ENCODE measurements at regions not wholly inside any gene's neighbourhood (a gene's known extent, or its start where the extent isn't known, plus 50 kb on each side); places are given as distances from the start of the nearest gene placed in this dataset.
"Not testable (repeated sequence)": the region's sequence is repeated elsewhere in the genome, so short reads cannot be mapped to it uniquely, and the experiment has no call there.

DNA sequence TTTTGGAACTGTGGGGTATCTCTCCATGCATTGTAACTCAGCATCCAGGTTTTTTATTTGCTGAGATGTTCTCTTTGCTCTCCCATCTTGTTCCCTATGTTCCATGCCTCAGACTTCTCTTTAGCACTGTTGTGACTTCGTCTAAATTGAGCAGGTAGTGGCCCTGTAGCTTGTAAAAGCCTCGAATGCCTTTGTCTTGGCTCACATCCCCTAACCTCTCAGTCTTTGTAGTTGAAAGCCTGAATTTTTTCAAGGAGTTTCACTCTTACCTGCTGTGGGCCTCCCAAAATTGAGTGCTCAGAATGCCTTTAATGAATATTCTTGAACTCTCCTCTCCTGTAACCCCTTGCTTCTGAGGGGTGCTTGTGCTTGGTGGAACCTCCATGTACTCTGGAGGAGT is 1137.3 kb downstream of the REEP3 start:
- no peak overlapping the region for H3K4me3 Mint-ChIP-seq
- ATAC-seq (ENCODE audit: low read depth) = no peak
- peaks cover 5% of the 10 kb centered on the region for H3K9me3 Mint-ChIP-seq
- ChIA-PET CTCF (no interaction called here), POLR2A (no interaction called here)
- DNase-seq = no peak
- H3K27me3 Mint-ChIP-seq = no peaks in the 10 kb centered on the region
- intact Hi-C loops (cut with micrococcal nuclease) = no loop called here
- TF ChIP-seq, protein P1, sequence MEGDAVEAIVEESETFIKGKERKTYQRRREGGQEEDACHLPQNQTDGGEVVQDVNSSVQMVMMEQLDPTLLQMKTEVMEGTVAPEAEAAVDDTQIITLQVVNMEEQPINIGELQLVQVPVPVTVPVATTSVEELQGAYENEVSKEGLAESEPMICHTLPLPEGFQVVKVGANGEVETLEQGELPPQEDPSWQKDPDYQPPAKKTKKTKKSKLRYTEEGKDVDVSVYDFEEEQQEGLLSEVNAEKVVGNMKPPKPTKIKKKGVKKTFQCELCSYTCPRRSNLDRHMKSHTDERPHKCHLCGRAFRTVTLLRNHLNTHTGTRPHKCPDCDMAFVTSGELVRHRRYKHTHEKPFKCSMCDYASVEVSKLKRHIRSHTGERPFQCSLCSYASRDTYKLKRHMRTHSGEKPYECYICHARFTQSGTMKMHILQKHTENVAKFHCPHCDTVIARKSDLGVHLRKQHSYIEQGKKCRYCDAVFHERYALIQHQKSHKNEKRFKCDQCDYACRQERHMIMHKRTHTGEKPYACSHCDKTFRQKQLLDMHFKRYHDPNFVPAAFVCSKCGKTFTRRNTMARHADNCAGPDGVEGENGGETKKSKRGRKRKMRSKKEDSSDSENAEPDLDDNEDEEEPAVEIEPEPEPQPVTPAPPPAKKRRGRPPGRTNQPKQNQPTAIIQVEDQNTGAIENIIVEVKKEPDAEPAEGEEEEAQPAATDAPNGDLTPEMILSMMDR (IDR thresholded peaks at IDR 0.05) = no peak
- no peaks in the 10 kb centered on the region for H3K36me3 Mint-ChIP-seq (ENCODE audit: low read depth)
- H3K4me1 Mint-ChIP-seq = no peaks in the 10 kb centered on the region
- no peak overlapping the region for H3K27ac Mint-ChIP-seq

DNA sequence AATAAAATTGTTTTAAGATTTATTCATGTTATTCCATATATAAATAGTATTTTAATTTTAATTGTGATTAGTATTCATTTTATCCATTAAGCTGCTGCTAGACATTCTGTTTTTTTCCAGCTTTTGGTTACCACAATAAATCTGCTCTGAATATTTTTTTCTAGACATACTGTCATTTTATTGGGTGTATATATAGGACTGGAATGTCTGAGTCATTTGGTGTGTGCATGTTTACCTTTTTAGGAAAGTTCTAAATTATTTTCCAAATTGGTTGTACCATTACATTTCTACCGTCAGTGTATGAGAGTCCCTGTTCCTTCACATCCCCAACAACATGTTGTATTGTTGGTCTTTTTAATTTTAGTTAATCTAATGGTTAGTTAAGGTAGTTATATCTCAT is 1138.1 kb downstream of the REEP3 start:
- TF ChIP-seq, protein P1 (IDR thresholded peaks at IDR 0.05) = no peak
- CTCF ChIA-PET = no interaction called here

DNA sequence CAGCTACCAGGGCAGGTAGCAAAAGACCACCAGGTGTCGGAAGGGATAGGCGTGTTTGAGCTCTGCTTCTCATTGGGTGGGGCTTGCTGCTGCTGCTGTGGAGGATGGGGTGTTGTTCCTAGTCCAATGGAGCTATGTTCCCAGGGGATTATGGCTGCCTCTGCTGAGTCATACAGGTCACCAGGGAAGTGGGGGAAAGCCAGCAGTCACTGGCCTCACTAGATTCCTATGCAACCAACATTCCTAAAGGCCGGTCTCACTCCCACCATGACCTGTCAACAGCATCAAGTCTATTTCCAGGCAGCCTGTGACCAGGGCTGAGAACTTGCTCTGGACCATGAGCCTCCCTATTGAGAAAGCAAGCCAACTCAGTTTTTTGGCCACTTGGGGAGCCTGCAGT is 1160.8 kb downstream of the REEP3 start:
- no peak overlapping the region for H3K27ac Mint-ChIP-seq
- ChIA-PET CTCF (no interaction called here), POLR2A (no interaction called here)
- H3K9me3 Mint-ChIP-seq = peaks cover 4% of the 10 kb centered on the region
- H3K4me1 Mint-ChIP-seq = no peaks in the 10 kb centered on the region
- TF ChIP-seq, protein P1 (IDR thresholded peaks at IDR 0.05) = no peak
- ATAC-seq (ENCODE audit: low read depth) (no peak), DNase-seq (no peak)
- H3K36me3 Mint-ChIP-seq (ENCODE audit: low read depth) = no peaks in the 10 kb centered on the region
- H3K27me3 Mint-ChIP-seq = no peaks in the 10 kb centered on the region
- H3K4me3 Mint-ChIP-seq = no peak overlapping the region
- intact Hi-C loops (cut with micrococcal nuclease) = no loop called here

More for the DNA sequence above, 1138.1 kb downstream of the REEP3 start:
- intact Hi-C loops (cut with micrococcal nuclease) = no loop called here
- no peaks in the 10 kb centered on the region for H3K36me3 Mint-ChIP-seq (ENCODE audit: low read depth)
- no peak overlapping the region for H3K27ac Mint-ChIP-seq
- ATAC-seq (ENCODE audit: low read depth) (no peak), DNase-seq (no peak)
- no peaks in the 10 kb centered on the region for H3K27me3 Mint-ChIP-seq
- H3K9me3 Mint-ChIP-seq = peaks cover 5% of the 10 kb centered on the region
- no peaks in the 10 kb centered on the region for H3K4me1 Mint-ChIP-seq
- POLR2A ChIA-PET = no interaction called here
- no peak overlapping the region for H3K4me3 Mint-ChIP-seq

DNA sequence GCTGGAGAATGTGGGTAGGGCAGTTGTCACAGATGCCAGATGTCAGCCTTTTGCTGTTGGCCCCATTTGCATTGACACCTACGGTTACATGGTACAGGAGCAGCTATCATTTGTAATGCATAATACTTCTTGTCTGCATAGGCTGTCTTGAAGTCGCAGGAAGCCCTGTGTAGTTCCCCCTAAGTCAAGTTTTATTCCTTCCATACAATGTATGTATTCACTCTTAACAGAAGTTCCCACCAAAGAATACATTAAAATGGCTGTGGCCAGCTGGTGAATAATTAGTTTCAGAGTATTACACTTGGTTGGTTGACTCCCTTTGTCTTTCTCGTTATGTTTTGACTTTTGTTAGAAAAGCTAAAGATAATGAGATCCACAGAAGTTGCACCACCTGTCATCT is 1169.0 kb downstream of the REEP3 start:
- Mint-ChIP-seq H3K4me1 (no peaks in the 10 kb centered on the region), H3K36me3 (ENCODE audit: low read depth) (no peaks in the 10 kb centered on the region), H3K27ac (no peak overlapping the region), H3K9me3 (peaks cover 3% of the 10 kb centered on the region), H3K27me3 (no peaks in the 10 kb centered on the region), H3K4me3 (no peak overlapping the region)
- ATAC-seq (ENCODE audit: low read depth) (no peak), DNase-seq (no peak)
- intact Hi-C loops (cut with micrococcal nuclease) = no loop called here
- CTCF ChIA-PET = no interaction called here
- TF ChIP-seq, protein P1 (IDR thresholded peaks at IDR 0.05) = no peak
- POLR2A ChIA-PET = no interaction called here

DNA sequence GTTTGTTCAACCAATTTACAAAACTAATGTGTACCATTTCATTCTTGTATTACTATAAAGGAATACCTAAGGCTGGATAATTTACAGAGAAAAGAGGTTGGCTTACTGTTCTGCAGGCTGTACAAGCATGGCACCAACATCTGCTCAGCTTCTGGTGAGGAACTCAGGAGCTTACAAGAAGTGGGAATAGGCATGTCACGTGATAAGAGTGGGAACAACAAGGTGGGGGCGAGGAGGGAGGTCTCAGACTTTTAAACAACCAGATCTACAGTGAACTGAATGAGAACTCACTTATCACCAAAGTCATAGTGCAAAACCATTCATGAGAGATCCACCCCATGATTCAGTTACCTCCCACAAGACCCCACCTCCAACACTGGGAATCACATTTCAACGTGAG is 1178.0 kb downstream of the REEP3 start:
- Mint-ChIP-seq H3K27me3 (no peaks in the 10 kb centered on the region), H3K27ac (no peak overlapping the region), H3K36me3 (ENCODE audit: low read depth) (no peaks in the 10 kb centered on the region), H3K4me1 (no peaks in the 10 kb centered on the region), H3K4me3 (no peak overlapping the region), H3K9me3 (peaks cover 4% of the 10 kb centered on the region)
- POLR2A ChIA-PET = no interaction called here
- TF ChIP-seq, protein P1 (IDR thresholded peaks at IDR 0.05) = no peak
- CTCF ChIA-PET = no interaction called here
- intact Hi-C loops (cut with micrococcal nuclease) = no loop called here
- DNase-seq (no peak), ATAC-seq (ENCODE audit: low read depth) (no peak)

DNA sequence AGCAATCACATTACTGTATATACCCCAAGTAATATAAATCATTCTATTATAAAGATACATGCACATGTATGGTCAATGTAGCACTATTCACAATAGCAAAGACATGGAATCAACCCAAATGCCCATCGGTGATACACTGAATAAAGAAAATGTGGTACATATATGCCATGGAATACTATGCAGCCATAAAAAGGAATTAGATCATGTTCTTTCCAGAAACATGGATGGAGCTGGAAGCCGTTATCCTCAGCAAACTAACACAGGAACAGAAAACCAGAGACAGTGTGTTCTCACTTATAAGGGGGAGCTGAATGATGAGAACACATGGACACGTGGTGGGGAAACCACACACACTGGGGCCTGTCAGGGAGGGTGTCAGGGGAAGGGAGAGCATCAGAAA is 1180.9 kb downstream of the REEP3 start:
- H3K4me3 Mint-ChIP-seq; H3K27ac Mint-ChIP-seq; intact Hi-C loops (cut with micrococcal nuclease); DNase-seq; H3K36me3 Mint-ChIP-seq (ENCODE audit: low read depth); ATAC-seq (ENCODE audit: low read depth); H3K27me3 Mint-ChIP-seq; H3K4me1 Mint-ChIP-seq; POLR2A ChIA-PET; H3K9me3 Mint-ChIP-seq; CTCF ChIA-PET: not testable (repeated sequence)
